ENCODE measurements at regions not wholly inside any gene's neighbourhood (a gene's known extent, or its start where the extent isn't known, plus 50 kb on each side); places are given as distances from the start of the nearest gene placed in this dataset.
A peak's percentile ranks its signal among the peaks of the same experiment; 100 is the strongest.
"Not testable (repeated sequence)": the region's sequence is repeated elsewhere in the genome, so short reads cannot be mapped to it uniquely, and the experiment has no call there.

- no peaks in the 10 kb centered on the region for H3K79me2 ChIP-seq
- no peak overlapping the region for H3K4me2 ChIP-seq
Observed at GRCh38 chr4:95949136-95949765, 109.4 kb downstream of the PDHA2 start.

GRCh38 chr4:95949808-95950207 is 109.9 kb downstream of the PDHA2 start:
- no peaks in the 10 kb centered on the region for H3K79me2 ChIP-seq
- H3K9me3 ChIP-seq (ENCODE audit: low read depth): no peaks in the 10 kb centered on the region
- H3K4me2 ChIP-seq: no peak overlapping the region
- H3K27ac ChIP-seq: no peak overlapping the region
- DNase-seq (ENCODE audit: low spot score): no peak
- H3K36me3 ChIP-seq (replicated peaks; ENCODE audit: insufficient read depth, low read depth): no peaks in the 10 kb centered on the region
- H3K4me1 ChIP-seq (ENCODE audit: insufficient read depth): no peaks in the 10 kb centered on the region
- no peak overlapping the region for H2AFZ ChIP-seq
- 94% methylated on average over 1 of the region's 1 CpG for WGBS (ENCODE audit: low lambda C conversion rate, missing lambda C conversion rate)
- TF ChIP-seq EZH2phosphoT487 (IDR thresholded peaks at IDR 0.05; ENCODE audit: low read depth, severe bottlenecking, unreplicated experiment): no peak
- TF ChIP-seq CTCF (IDR thresholded peaks at IDR 0.05; ENCODE audit: poor library complexity): no peak
- no peak for TF ChIP-seq EZH2 (IDR thresholded peaks at IDR 0.05; ENCODE audit: borderline replicate concordance)
- H3K4me3 ChIP-seq: no peak overlapping the region
- H3K27me3 ChIP-seq: no peaks in the 10 kb centered on the region
- no peaks in the 10 kb centered on the region for H3K9me2 ChIP-seq (replicated peaks; ENCODE audit: insufficient read depth)
- H4K20me1 ChIP-seq (ENCODE audit: insufficient read depth, poor library complexity, severe bottlenecking): no peaks in the 10 kb centered on the region

More at GRCh38 chr4:95949136-95949765, 109.4 kb downstream of the PDHA2 start:
- Histone ChIP-seq H3K4me1 (ENCODE audit: insufficient read depth) (no peaks in the 10 kb centered on the region), H3K27ac (peak overlapping the region; percentile 49), H3K9me2 (replicated peaks; ENCODE audit: insufficient read depth) (no peaks in the 10 kb centered on the region), H3K9me3 (ENCODE audit: low read depth) (no peaks in the 10 kb centered on the region), H2AFZ (no peak overlapping the region), H3K4me3 (no peak overlapping the region), H3K27me3 (no peaks in the 10 kb centered on the region), H3K36me3 (replicated peaks; ENCODE audit: insufficient read depth, low read depth) (no peaks in the 10 kb centered on the region), H4K20me1 (ENCODE audit: insufficient read depth, poor library complexity, severe bottlenecking) (no peaks in the 10 kb centered on the region)
- TF ChIP-seq CTCF (IDR thresholded peaks at IDR 0.05; ENCODE audit: poor library complexity): no peak
- TF ChIP-seq EZH2phosphoT487 (IDR thresholded peaks at IDR 0.05; ENCODE audit: low read depth, severe bottlenecking, unreplicated experiment): no peak
- WGBS (ENCODE audit: low lambda C conversion rate, missing lambda C conversion rate): 39% methylated on average over 3 of the region's 3 CpGs
- DNase-seq (ENCODE audit: low spot score): peak; percentile 16

GRCh38 chr4:95952538-95952937 is 112.6 kb downstream of the PDHA2 start:
- H3K9me2 ChIP-seq (replicated peaks; ENCODE audit: insufficient read depth); H3K9me3 ChIP-seq (ENCODE audit: low read depth); H3K36me3 ChIP-seq (replicated peaks; ENCODE audit: insufficient read depth, low read depth); H3K27ac ChIP-seq; H2AFZ ChIP-seq; DNase-seq (ENCODE audit: low spot score); H4K20me1 ChIP-seq (ENCODE audit: insufficient read depth, poor library complexity, severe bottlenecking); H3K79me2 ChIP-seq; H3K4me1 ChIP-seq (ENCODE audit: insufficient read depth); H3K4me3 ChIP-seq; H3K4me2 ChIP-seq; H3K27me3 ChIP-seq: not testable (repeated sequence)
- WGBS (ENCODE audit: low lambda C conversion rate, missing lambda C conversion rate): 65% methylated on average over 2 of the region's 2 CpGs

- Histone ChIP-seq H3K79me2 (no peaks in the 10 kb centered on the region), H4K20me1 (ENCODE audit: insufficient read depth, poor library complexity, severe bottlenecking) (no peaks in the 10 kb centered on the region), H3K27me3 (no peaks in the 10 kb centered on the region), H3K4me2 (no peak overlapping the region), H3K9me3 (ENCODE audit: low read depth) (no peaks in the 10 kb centered on the region), H2AFZ (no peak overlapping the region), H3K36me3 (replicated peaks; ENCODE audit: insufficient read depth, low read depth) (no peaks in the 10 kb centered on the region), H3K27ac (no peak overlapping the region), H3K4me3 (no peak overlapping the region), H3K9me2 (replicated peaks; ENCODE audit: insufficient read depth) (no peaks in the 10 kb centered on the region), H3K4me1 (ENCODE audit: insufficient read depth) (no peaks in the 10 kb centered on the region)
- DNase-seq (ENCODE audit: low spot score): no peak
- TF ChIP-seq CTCF (IDR thresholded peaks at IDR 0.05; ENCODE audit: poor library complexity): no peak
- no peak for TF ChIP-seq EZH2phosphoT487 (IDR thresholded peaks at IDR 0.05; ENCODE audit: low read depth, severe bottlenecking, unreplicated experiment)
- TF ChIP-seq EZH2 (IDR thresholded peaks at IDR 0.05; ENCODE audit: borderline replicate concordance): no peak
- 88% methylated on average over 1 of the region's 1 CpG for WGBS (ENCODE audit: low lambda C conversion rate, missing lambda C conversion rate)
Observed at GRCh38 chr4:95956094-95956493, 116.2 kb downstream of the PDHA2 start.
